ENCODE measurements at regions not wholly inside any gene's neighbourhood (a gene's known extent, or its start where the extent isn't known, plus 50 kb on each side); places are given as distances from the start of the nearest gene placed in this dataset.

DNA sequence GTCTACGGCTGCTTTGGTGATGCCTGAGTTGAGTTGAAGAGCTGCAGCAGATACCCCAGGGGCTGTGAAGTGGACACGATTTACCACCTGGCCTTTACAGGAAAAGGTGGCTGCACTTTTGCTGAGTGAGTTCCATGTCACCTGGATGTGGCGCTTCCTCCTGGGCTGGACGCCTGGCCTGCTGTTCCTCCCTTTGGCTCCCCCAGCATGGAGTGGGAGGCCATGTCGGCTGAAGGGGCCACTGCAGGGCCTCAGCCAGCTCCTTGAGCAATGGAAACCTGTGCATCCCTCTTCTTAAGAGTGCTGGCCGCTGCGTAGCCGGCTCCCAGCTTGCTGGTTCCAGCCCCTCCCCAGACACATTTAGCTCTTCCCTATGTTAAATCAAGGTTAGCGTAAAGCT, 221.0 kb downstream of the GLRX3 start:
- no peaks in the 10 kb centered on the region for H3K9me3 ChIP-seq (ENCODE audit: control insufficient read depth, low read length)
- no peaks in the 10 kb centered on the region for H3K4me1 ChIP-seq (ENCODE audit: control insufficient read depth, insufficient read depth, low read length, poor library complexity, severe bottlenecking)
- no peaks in the 10 kb centered on the region for H3K36me3 ChIP-seq (ENCODE audit: control insufficient read depth, insufficient read depth, low read length)
- H3K27me3 ChIP-seq (replicated peaks; ENCODE audit: control insufficient read depth, insufficient read depth, low read length, poor library complexity, severe bottlenecking) = no peaks in the 10 kb centered on the region
- DNase-seq = no peak
- H3K4me3 ChIP-seq (ENCODE audit: insufficient read depth, low read depth, low read length, poor library complexity, severe bottlenecking) = no peak overlapping the region
- H3K27ac ChIP-seq (ENCODE audit: insufficient read depth, low read length, poor library complexity, severe bottlenecking) = no peak overlapping the region

DNA sequence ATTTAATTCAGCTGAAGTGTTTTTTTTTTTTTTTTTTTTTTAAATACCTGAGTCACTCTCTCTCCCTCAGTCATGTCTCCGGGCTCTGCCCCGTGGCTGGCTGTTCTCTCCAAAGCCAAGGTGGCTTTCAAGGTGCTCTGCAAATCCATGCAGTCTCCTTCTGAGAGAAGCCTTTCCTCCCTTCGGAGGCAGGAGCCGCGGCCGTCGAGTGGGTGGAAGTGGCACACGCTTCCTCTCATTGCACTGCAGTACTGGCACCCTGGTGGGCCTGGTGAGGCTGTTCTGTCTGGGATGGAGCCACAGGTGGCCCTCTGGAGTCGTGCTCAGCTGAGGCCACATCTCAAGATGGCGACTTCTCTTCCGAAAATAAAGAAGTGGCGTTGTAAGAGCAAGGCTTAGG, 221.8 kb downstream of the GLRX3 start:
- Histone ChIP-seq H3K4me3 (ENCODE audit: insufficient read depth, low read depth, low read length, poor library complexity, severe bottlenecking) (no peak overlapping the region), H3K9me3 (ENCODE audit: control insufficient read depth, low read length) (no peaks in the 10 kb centered on the region), H3K4me1 (ENCODE audit: control insufficient read depth, insufficient read depth, low read length, poor library complexity, severe bottlenecking) (no peaks in the 10 kb centered on the region), H3K27ac (ENCODE audit: insufficient read depth, low read length, poor library complexity, severe bottlenecking) (no peak overlapping the region), H3K36me3 (ENCODE audit: control insufficient read depth, insufficient read depth, low read length) (no peaks in the 10 kb centered on the region), H3K27me3 (replicated peaks; ENCODE audit: control insufficient read depth, insufficient read depth, low read length, poor library complexity, severe bottlenecking) (no peaks in the 10 kb centered on the region)
- no peak for DNase-seq

DNA sequence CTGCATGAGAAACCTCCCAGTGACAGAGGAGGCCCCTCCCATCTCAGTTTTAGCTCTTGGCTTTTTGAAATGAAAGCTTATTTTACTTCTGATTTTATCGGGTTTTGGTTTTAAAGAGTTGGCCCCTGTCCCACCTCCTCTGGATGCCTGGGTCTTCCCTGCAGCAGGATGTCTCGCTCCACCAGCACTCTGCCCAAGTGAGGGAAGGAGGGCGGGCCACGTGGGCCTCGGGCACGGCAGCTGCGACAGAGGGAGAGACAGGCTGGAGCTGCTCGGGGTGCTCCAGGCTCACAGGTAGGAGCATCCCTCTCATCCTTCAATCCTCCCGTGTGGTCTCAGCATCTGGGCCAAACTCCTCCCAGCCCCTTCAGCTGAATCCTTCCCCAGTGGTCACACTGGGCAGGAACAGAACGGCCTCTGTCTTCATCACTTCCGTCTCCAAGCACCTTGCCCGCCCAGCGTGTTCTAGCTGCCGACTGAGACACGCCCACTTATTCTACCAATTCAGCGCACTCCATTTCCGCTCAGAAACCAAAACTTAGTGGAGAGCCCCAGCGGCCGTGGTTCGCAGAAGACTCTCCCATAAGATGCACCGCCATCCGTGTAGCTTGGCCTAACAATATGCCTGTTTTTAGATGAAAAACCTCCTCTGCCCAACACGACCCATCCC, 222.9 kb downstream of the GLRX3 start:
- no peak overlapping the region for H3K27ac ChIP-seq (ENCODE audit: insufficient read depth, low read length, poor library complexity, severe bottlenecking)
- no peak for DNase-seq
- no peaks in the 10 kb centered on the region for H3K4me1 ChIP-seq (ENCODE audit: control insufficient read depth, insufficient read depth, low read length, poor library complexity, severe bottlenecking)
- H3K27me3 ChIP-seq (replicated peaks; ENCODE audit: control insufficient read depth, insufficient read depth, low read length, poor library complexity, severe bottlenecking) = no peaks in the 10 kb centered on the region
- no peaks in the 10 kb centered on the region for H3K36me3 ChIP-seq (ENCODE audit: control insufficient read depth, insufficient read depth, low read length)
- H3K9me3 ChIP-seq (ENCODE audit: control insufficient read depth, low read length) = no peaks in the 10 kb centered on the region
- H3K4me3 ChIP-seq (ENCODE audit: insufficient read depth, low read depth, low read length, poor library complexity, severe bottlenecking) = no peak overlapping the region

DNA sequence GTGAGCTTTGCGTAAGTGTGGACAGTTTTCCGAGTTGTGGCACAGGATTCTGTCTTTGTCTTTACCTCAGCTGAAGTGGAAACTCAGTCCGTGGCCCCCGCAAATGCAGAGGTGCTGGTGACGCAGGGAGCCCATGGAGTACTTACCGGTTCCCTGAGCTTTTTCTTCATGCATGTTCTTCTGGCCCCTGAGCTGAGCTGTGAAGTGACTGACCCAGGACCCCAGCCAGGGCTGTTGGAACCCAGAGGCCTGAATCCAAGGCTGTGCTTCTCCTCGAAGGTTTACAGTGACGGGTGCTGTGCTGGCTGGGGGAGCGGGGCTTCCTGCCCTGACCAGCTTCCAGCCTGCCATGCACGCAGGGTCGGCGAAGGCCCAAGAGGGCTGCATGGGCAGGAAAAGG, 223.5 kb downstream of the GLRX3 start:
- Histone ChIP-seq H3K36me3 (ENCODE audit: control insufficient read depth, insufficient read depth, low read length) (no peaks in the 10 kb centered on the region), H3K9me3 (ENCODE audit: control insufficient read depth, low read length) (no peaks in the 10 kb centered on the region), H3K4me3 (ENCODE audit: insufficient read depth, low read depth, low read length, poor library complexity, severe bottlenecking) (no peak overlapping the region), H3K27ac (ENCODE audit: insufficient read depth, low read length, poor library complexity, severe bottlenecking) (no peak overlapping the region), H3K27me3 (replicated peaks; ENCODE audit: control insufficient read depth, insufficient read depth, low read length, poor library complexity, severe bottlenecking) (no peaks in the 10 kb centered on the region), H3K4me1 (ENCODE audit: control insufficient read depth, insufficient read depth, low read length, poor library complexity, severe bottlenecking) (no peaks in the 10 kb centered on the region)
- no peak for DNase-seq

DNA sequence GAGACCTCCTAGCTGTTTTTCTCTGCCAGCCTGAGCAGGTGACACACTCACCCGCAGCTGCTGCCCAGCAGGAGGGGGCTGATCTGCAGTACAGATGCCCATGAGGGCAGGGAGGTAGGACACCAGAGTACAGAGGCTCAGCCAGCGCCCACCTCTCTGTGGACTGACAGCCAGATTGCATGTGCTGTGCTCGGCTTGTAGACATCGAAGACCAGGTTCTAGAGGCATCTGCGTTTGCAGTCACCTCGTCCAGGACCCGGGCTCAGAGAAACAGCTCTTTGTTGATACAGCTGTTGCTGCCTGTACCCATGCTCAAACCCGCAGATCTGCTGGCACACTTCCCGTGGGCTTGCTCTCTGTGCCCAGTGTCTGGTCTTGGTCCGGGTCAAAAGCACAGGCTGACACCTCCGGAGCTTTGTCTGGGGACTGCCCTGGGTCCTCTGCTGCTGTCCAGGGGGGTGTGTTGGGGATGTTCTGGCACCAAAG, 224.7 kb downstream of the GLRX3 start:
- Histone ChIP-seq H3K36me3 (ENCODE audit: control insufficient read depth, insufficient read depth, low read length) (no peaks in the 10 kb centered on the region), H3K27ac (ENCODE audit: insufficient read depth, low read length, poor library complexity, severe bottlenecking) (no peak overlapping the region), H3K4me1 (ENCODE audit: control insufficient read depth, insufficient read depth, low read length, poor library complexity, severe bottlenecking) (no peaks in the 10 kb centered on the region), H3K27me3 (replicated peaks; ENCODE audit: control insufficient read depth, insufficient read depth, low read length, poor library complexity, severe bottlenecking) (no peaks in the 10 kb centered on the region), H3K4me3 (ENCODE audit: insufficient read depth, low read depth, low read length, poor library complexity, severe bottlenecking) (no peak overlapping the region), H3K9me3 (ENCODE audit: control insufficient read depth, low read length) (no peaks in the 10 kb centered on the region)
- DNase-seq = no peak

DNA sequence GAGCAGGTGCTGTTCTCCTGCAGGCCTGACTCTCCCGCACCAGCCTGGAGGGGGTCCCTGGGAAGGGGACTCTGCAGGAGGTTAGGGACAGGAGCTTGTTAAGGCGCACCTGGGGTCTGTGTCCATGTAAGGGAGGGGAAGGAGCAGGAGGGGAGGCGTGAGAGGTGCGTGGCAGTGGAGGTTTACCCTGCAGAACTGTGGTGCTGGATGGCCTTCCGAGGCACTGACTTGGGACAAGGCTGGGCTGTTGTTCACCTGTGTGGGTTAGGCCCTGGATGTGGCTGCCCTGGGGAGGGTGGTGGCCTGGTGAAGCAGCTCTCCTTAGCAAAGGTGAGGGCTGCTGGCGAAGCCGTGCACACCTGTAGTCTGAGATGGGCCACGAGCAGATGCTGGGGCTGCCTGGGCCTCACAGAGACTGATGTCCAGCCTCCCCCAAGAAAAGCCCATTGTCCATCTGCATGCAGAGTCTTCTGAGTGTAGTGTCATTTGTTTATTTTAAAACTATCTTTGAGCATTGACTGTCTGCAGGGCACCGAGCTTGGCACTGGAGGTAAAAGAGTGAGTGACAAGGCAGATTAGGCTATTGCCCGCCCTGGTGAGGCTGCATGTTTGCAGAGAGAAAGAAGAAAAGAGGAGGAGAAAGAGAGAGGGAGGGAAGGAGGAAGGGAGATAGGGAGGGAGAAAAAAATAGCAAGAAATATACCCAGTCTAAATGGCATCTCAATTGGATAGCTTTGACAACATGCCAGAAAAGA, 225.3 kb downstream of the GLRX3 start:
- Histone ChIP-seq H3K27ac (ENCODE audit: insufficient read depth, low read length, poor library complexity, severe bottlenecking) (no peak overlapping the region), H3K4me3 (ENCODE audit: insufficient read depth, low read depth, low read length, poor library complexity, severe bottlenecking) (no peak overlapping the region), H3K9me3 (ENCODE audit: control insufficient read depth, low read length) (no peaks in the 10 kb centered on the region), H3K27me3 (replicated peaks; ENCODE audit: control insufficient read depth, insufficient read depth, low read length, poor library complexity, severe bottlenecking) (no peaks in the 10 kb centered on the region), H3K4me1 (ENCODE audit: control insufficient read depth, insufficient read depth, low read length, poor library complexity, severe bottlenecking) (no peaks in the 10 kb centered on the region), H3K36me3 (ENCODE audit: control insufficient read depth, insufficient read depth, low read length) (no peaks in the 10 kb centered on the region)
- no peak for DNase-seq

DNA sequence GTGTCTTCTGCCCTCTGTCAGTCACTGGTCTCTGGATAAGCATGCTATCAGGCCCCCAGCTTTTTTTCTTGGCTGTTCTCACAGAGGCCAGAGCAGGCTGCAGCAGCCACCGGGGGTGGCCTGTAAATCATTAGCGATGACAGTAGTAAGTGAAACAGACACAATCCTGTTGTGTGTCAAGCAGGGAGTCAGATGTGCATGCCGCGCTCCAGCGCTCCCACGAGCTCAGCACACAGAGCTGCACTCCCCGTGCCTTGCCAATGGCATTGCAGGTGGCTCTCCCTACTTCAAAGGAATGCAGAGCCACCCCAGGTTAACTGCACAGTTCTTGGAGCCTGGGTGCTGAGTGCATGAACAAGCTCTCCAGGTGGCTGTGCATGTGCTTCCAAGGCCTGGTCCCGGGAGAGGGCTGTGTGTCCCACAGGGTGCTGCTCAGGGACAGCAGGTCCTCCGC, 226.1 kb downstream of the GLRX3 start:
- no peaks in the 10 kb centered on the region for H3K27me3 ChIP-seq (replicated peaks; ENCODE audit: control insufficient read depth, insufficient read depth, low read length, poor library complexity, severe bottlenecking)
- no peaks in the 10 kb centered on the region for H3K36me3 ChIP-seq (ENCODE audit: control insufficient read depth, insufficient read depth, low read length)
- no peak for DNase-seq
- no peaks in the 10 kb centered on the region for H3K9me3 ChIP-seq (ENCODE audit: control insufficient read depth, low read length)
- no peak overlapping the region for H3K4me3 ChIP-seq (ENCODE audit: insufficient read depth, low read depth, low read length, poor library complexity, severe bottlenecking)
- no peaks in the 10 kb centered on the region for H3K4me1 ChIP-seq (ENCODE audit: control insufficient read depth, insufficient read depth, low read length, poor library complexity, severe bottlenecking)
- H3K27ac ChIP-seq (ENCODE audit: insufficient read depth, low read length, poor library complexity, severe bottlenecking) = no peak overlapping the region

DNA sequence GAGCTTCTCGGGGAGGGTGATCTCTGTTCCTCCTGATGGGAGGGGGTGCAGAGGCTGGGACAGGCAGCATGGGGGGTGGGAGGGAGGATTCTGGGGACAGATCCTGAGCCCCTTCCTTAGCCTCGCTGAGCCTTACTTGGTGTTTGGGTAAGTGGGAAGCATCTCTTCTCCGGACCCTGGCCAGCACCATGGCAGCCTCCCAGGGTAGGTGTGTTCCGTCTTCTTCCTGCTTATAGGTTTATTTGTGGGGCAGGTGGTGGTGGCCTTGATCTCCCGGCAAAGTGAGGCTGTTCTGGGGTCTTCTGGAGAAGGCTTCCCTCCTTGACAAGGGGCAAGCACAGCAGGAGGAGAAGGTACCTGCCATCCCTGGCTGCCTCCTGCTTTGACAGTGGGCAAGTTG, 226.9 kb downstream of the GLRX3 start:
- Histone ChIP-seq H3K9me3 (ENCODE audit: control insufficient read depth, low read length) (no peaks in the 10 kb centered on the region), H3K27me3 (replicated peaks; ENCODE audit: control insufficient read depth, insufficient read depth, low read length, poor library complexity, severe bottlenecking) (no peaks in the 10 kb centered on the region), H3K36me3 (ENCODE audit: control insufficient read depth, insufficient read depth, low read length) (no peaks in the 10 kb centered on the region), H3K27ac (ENCODE audit: insufficient read depth, low read length, poor library complexity, severe bottlenecking) (no peak overlapping the region), H3K4me1 (ENCODE audit: control insufficient read depth, insufficient read depth, low read length, poor library complexity, severe bottlenecking) (no peaks in the 10 kb centered on the region), H3K4me3 (ENCODE audit: insufficient read depth, low read depth, low read length, poor library complexity, severe bottlenecking) (no peak overlapping the region)
- DNase-seq = no peak

DNA sequence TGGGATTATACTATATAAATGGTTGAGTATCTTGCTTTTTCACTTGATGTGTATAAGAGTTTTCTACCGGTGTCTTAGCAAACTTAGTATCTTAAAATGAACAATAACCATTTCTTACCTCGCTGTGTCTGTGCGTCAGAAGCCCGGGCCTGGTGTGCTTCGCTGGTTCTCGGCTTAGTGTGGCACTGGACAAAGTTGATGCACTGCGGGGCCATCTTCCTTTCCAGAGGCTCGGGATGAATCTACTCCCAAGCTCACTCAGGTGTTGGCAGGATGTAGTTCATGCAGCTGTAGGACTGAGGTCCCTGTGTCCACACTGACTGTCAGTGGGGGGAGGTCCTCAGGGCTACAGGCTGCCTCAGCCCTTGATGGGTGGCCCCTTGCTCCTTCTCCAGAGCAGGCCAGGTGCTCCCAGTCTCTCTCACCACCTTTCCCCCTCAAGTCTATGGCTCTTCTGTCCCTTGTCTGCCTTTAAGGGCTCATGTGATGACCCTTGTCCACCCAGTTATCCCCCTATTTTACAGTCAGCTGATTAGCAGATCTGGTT, 227.8 kb downstream of the GLRX3 start:
- no peaks in the 10 kb centered on the region for H3K9me3 ChIP-seq (ENCODE audit: control insufficient read depth, low read length)
- DNase-seq = no peak
- H3K4me3 ChIP-seq (ENCODE audit: insufficient read depth, low read depth, low read length, poor library complexity, severe bottlenecking) = no peak overlapping the region
- no peaks in the 10 kb centered on the region for H3K36me3 ChIP-seq (ENCODE audit: control insufficient read depth, insufficient read depth, low read length)
- no peaks in the 10 kb centered on the region for H3K27me3 ChIP-seq (replicated peaks; ENCODE audit: control insufficient read depth, insufficient read depth, low read length, poor library complexity, severe bottlenecking)
- no peaks in the 10 kb centered on the region for H3K4me1 ChIP-seq (ENCODE audit: control insufficient read depth, insufficient read depth, low read length, poor library complexity, severe bottlenecking)
- H3K27ac ChIP-seq (ENCODE audit: insufficient read depth, low read length, poor library complexity, severe bottlenecking) = no peak overlapping the region

Data from effector memory CD4-positive, alpha-beta T cell (primary cell).